ENCODE measurements at regions not wholly inside any gene's neighbourhood (a gene's known extent, or its start where the extent isn't known, plus 50 kb on each side); places are given as distances from the start of the nearest gene placed in this dataset.

DNA sequence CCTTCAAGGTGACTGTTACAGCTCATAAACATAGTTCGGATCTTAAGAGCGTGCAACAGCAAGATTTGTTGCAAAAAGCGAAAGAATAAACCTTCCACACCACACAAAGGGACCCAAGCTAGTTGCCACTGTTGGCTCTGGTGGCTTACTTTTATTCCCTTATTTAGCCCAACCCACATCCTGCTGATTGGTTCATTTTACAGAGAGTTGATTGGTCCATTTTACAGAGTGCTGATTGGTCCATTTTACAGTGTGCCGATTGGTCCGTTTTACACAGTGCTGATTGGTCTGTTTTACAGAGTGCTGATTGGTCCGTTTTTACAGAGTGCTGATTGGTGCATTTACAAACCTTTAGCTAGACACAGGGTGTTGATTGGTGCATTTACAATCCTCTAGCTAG is 776.9 kb upstream of the CNTN5 start:
- H3K27ac ChIP-seq (ENCODE audit: low read depth, low read length), result no peak overlapping the region
- H3K4me1 ChIP-seq (ENCODE audit: insufficient read depth, low read length), result no peaks in the 10 kb centered on the region
- H3K4me3 ChIP-seq (ENCODE audit: insufficient read depth, low read length), result no peak overlapping the region
- no peaks in the 10 kb centered on the region for H4K20me1 ChIP-seq (ENCODE audit: insufficient read depth, low read length)
- no peak overlapping the region for H3K4me2 ChIP-seq (ENCODE audit: insufficient read depth, low read length)
- TF ChIP-seq, protein P1, sequence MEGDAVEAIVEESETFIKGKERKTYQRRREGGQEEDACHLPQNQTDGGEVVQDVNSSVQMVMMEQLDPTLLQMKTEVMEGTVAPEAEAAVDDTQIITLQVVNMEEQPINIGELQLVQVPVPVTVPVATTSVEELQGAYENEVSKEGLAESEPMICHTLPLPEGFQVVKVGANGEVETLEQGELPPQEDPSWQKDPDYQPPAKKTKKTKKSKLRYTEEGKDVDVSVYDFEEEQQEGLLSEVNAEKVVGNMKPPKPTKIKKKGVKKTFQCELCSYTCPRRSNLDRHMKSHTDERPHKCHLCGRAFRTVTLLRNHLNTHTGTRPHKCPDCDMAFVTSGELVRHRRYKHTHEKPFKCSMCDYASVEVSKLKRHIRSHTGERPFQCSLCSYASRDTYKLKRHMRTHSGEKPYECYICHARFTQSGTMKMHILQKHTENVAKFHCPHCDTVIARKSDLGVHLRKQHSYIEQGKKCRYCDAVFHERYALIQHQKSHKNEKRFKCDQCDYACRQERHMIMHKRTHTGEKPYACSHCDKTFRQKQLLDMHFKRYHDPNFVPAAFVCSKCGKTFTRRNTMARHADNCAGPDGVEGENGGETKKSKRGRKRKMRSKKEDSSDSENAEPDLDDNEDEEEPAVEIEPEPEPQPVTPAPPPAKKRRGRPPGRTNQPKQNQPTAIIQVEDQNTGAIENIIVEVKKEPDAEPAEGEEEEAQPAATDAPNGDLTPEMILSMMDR (IDR thresholded peaks at IDR 0.05; ENCODE audit: extremely low read depth, low read depth, low read length), result no peak
- DNase-seq (ENCODE audit: insufficient read length, low spot score, missing footprints), result no peak
- H3K27me3 ChIP-seq (ENCODE audit: insufficient read depth, low read length), result no peaks in the 10 kb centered on the region
- no peaks in the 10 kb centered on the region for H3K9me3 ChIP-seq (ENCODE audit: low read depth, low read length)
- no peaks in the 10 kb centered on the region for H3K36me3 ChIP-seq (ENCODE audit: insufficient read depth, low read length)
- H3K79me2 ChIP-seq (ENCODE audit: insufficient read depth, low read length), result no peaks in the 10 kb centered on the region
- H2AFZ ChIP-seq (ENCODE audit: low read length), result no peak overlapping the region

DNA sequence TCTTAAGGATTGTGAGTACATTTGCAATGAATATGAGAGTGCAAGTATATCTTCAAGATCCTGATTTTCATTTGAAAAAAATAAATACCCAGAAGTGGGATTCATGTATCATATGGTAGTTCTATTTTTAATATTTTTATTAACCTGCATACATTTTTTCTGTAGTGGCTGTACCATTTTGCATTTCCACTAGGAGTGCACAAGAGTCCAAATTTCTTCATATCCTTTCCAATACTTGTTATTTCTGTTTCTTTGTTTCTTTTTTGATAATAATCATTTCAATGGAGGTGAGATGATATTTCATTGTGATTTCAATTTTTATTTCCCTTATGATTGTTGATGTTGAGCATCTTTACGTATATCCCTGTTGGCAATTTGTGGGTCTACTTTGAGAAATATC is 759.8 kb upstream of the CNTN5 start:
- Histone ChIP-seq H3K9me3 (ENCODE audit: low read depth, low read length) (no peaks in the 10 kb centered on the region), H3K4me1 (ENCODE audit: insufficient read depth, low read length) (no peaks in the 10 kb centered on the region), H4K20me1 (ENCODE audit: insufficient read depth, low read length) (no peaks in the 10 kb centered on the region), H3K27ac (ENCODE audit: low read depth, low read length) (no peak overlapping the region), H3K79me2 (ENCODE audit: insufficient read depth, low read length) (no peaks in the 10 kb centered on the region), H3K36me3 (ENCODE audit: insufficient read depth, low read length) (no peaks in the 10 kb centered on the region), H2AFZ (ENCODE audit: low read length) (no peak overlapping the region), H3K4me2 (ENCODE audit: insufficient read depth, low read length) (no peak overlapping the region), H3K27me3 (ENCODE audit: insufficient read depth, low read length) (no peaks in the 10 kb centered on the region), H3K4me3 (ENCODE audit: insufficient read depth, low read length) (no peak overlapping the region)
- DNase-seq (ENCODE audit: insufficient read length, low spot score, missing footprints), result no peak
- TF ChIP-seq, protein P1 (IDR thresholded peaks at IDR 0.05; ENCODE audit: extremely low read depth, low read depth, low read length), result no peak

DNA sequence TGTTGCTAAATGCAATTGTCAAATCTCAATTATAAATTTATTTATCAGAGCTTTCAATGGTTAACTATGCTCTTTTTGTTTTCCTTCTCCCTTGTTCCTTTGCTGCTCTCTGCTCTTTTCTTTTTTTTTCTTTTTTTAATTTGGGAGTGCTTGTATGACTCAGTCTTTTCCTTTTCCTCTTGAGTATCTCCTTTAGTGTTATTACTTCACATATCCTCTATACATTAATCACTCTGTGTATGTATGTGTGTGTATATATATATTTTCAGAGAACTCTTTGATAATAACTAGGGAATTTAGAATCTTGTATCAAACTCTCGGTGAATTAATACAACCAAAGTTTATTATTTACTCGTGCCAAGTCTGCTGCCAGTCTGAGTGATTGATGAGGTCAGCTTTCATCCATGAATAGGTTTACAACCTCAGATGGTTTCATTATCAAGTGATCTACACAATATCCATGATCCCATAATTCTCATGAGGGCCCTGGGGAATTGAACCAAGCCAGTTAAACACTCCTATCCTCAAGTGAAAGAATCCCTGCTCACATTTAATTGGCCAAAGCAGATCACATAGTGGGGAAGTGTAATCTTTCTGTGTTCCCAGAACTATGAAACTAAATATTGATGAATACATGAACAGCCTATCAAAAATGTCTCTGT is 743.4 kb upstream of the CNTN5 start:
- TF ChIP-seq, protein P1 (IDR thresholded peaks at IDR 0.05; ENCODE audit: extremely low read depth, low read depth, low read length), result no peak
- no peak overlapping the region for H3K4me3 ChIP-seq (ENCODE audit: insufficient read depth, low read length)
- H3K79me2 ChIP-seq (ENCODE audit: insufficient read depth, low read length), result no peaks in the 10 kb centered on the region
- no peak overlapping the region for H3K4me2 ChIP-seq (ENCODE audit: insufficient read depth, low read length)
- H3K27me3 ChIP-seq (ENCODE audit: insufficient read depth, low read length), result no peaks in the 10 kb centered on the region
- no peak overlapping the region for H2AFZ ChIP-seq (ENCODE audit: low read length)
- H3K27ac ChIP-seq (ENCODE audit: low read depth, low read length), result no peak overlapping the region
- no peaks in the 10 kb centered on the region for H3K4me1 ChIP-seq (ENCODE audit: insufficient read depth, low read length)
- DNase-seq (ENCODE audit: insufficient read length, low spot score, missing footprints), result no peak
- no peaks in the 10 kb centered on the region for H3K9me3 ChIP-seq (ENCODE audit: low read depth, low read length)
- H4K20me1 ChIP-seq (ENCODE audit: insufficient read depth, low read length), result no peaks in the 10 kb centered on the region
- H3K36me3 ChIP-seq (ENCODE audit: insufficient read depth, low read length), result no peaks in the 10 kb centered on the region

DNA sequence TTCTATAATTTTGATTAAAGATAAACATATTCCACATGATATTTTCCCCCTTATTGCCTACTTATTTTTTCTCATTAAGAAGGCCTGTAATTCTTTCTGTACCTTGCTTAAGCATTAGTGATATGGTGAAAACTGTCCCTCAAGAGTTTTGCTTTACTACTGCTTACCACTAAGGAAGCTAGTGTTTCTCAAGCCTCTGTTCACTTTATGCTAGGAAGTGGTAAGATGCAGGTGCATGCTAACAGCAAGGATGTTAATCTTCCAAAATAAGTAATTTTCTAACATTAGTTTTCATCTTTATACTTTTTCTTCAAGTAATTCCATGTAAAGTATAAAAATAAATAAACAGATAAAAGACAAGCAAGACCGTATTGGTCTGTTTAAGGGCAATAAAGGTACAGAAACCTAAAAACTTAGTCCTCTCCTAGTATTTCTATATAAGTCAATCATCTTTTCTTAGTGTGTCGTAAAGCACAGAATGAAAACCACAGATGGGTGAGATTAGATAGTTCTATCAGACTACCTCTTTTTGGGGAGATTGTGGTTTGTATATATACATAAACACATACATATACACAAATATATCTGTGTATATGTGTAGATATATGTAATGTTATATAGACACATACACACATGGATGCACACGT is 731.0 kb upstream of the CNTN5 start:
- Histone ChIP-seq H3K36me3 (ENCODE audit: insufficient read depth, low read length) (no peaks in the 10 kb centered on the region), H4K20me1 (ENCODE audit: insufficient read depth, low read length) (no peaks in the 10 kb centered on the region), H3K9me3 (ENCODE audit: low read depth, low read length) (no peaks in the 10 kb centered on the region), H3K4me3 (ENCODE audit: insufficient read depth, low read length) (no peak overlapping the region), H3K27me3 (ENCODE audit: insufficient read depth, low read length) (no peaks in the 10 kb centered on the region), H3K4me1 (ENCODE audit: insufficient read depth, low read length) (no peaks in the 10 kb centered on the region), H3K4me2 (ENCODE audit: insufficient read depth, low read length) (no peak overlapping the region), H3K79me2 (ENCODE audit: insufficient read depth, low read length) (no peaks in the 10 kb centered on the region), H3K27ac (ENCODE audit: low read depth, low read length) (no peak overlapping the region), H2AFZ (ENCODE audit: low read length) (no peak overlapping the region)
- no peak for DNase-seq (ENCODE audit: insufficient read length, low spot score, missing footprints)
- TF ChIP-seq, protein P1 (IDR thresholded peaks at IDR 0.05; ENCODE audit: extremely low read depth, low read depth, low read length), result no peak

All from osteoblast (primary cell).